Stimulated activated CD8-positive, alpha-beta memory T cell treated with anti-CD3 and anti-CD28 coated beads, Interleukin-2, amount 100 ng/mL, for 48 hours (primary cell): ENCODE measurements at regions not wholly inside any gene's neighbourhood (a gene's known extent, or its start where the extent isn't known, plus 50 kb on each side); places are given as distances from the start of the nearest gene placed in this dataset.
"Not testable (repeated sequence)": the region's sequence is repeated elsewhere in the genome, so short reads cannot be mapped to it uniquely, and the experiment has no call there.

Experiments
- DNase-seq, 2 donors: peaks; one replicate each; pipeline ENCODE4 v3.0.0-alpha.2; 2020; ENCODE audit warnings: low read depth in 2 of 2

GRCh38 chr5:18797222-18797621 is 1163.0 kb downstream of the TAF11L14 start:
- no peak for DNase-seq

- no peak for DNase-seq
Observed at GRCh38 chr5:18798058-18798457, 1163.8 kb downstream of the TAF11L14 start.

- no peak for DNase-seq
Observed at GRCh38 chr5:18799482-18800128, 1165.3 kb downstream of the TAF11L14 start.

GRCh38 chr5:18800293-18801025 is 1166.2 kb downstream of the TAF11L14 start:
- DNase-seq: no peak

- DNase-seq: not testable (repeated sequence)
Observed at GRCh38 chr5:18801413-18801812, 1167.2 kb downstream of the TAF11L14 start.

- no peak for DNase-seq
Observed at GRCh38 chr5:18802336-18802735, 1168.1 kb downstream of the TAF11L14 start.

- DNase-seq: no peak
Observed at GRCh38 chr5:18805376-18805775, 1171.1 kb downstream of the TAF11L14 start.

- DNase-seq: no peak
Observed at GRCh38 chr5:18807256-18808149, 1173.2 kb downstream of the TAF11L14 start.

GRCh38 chr5:18811661-18812060 is 1176.3 kb downstream of the CDH18 start:
- DNase-seq: no peak

- DNase-seq: no peak
Observed at GRCh38 chr5:18828351-18828750, 1159.6 kb downstream of the CDH18 start.

GRCh38 chr5:18829539-18829938 is 1158.5 kb downstream of the CDH18 start:
- DNase-seq: no peak

- DNase-seq: no peak
Observed at GRCh38 chr5:18850216-18850615, 1137.8 kb downstream of the CDH18 start.

GRCh38 chr5:18872978-18873377 is 1115.0 kb downstream of the CDH18 start:
- DNase-seq: no peak

- DNase-seq: no peak
Observed at GRCh38 chr5:18876565-18876964, 1111.4 kb downstream of the CDH18 start.

GRCh38 chr5:18881615-18882014 is 1106.4 kb downstream of the CDH18 start:
- no peak for DNase-seq

- DNase-seq: no peak
Observed at GRCh38 chr5:18882154-18882553, 1105.8 kb downstream of the CDH18 start.

- DNase-seq: no peak
Observed at GRCh38 chr5:18888821-18889220, 1099.2 kb downstream of the CDH18 start.

GRCh38 chr5:18900644-18901043 is 1087.4 kb downstream of the CDH18 start:
- no peak for DNase-seq

- no peak for DNase-seq
Observed at GRCh38 chr5:18920966-18921365, 1067.0 kb downstream of the CDH18 start.

GRCh38 chr5:18932081-18932480 is 1055.9 kb downstream of the CDH18 start:
- DNase-seq: no peak

- DNase-seq: no peak
Observed at GRCh38 chr5:18944771-18945170, 1043.2 kb downstream of the CDH18 start.

- DNase-seq: no peak
Observed at GRCh38 chr5:18954239-18954638, 1033.8 kb downstream of the CDH18 start.
